Stimulated activated effector memory CD8-positive, alpha-beta T cell treated with anti-CD3 and anti-CD28 coated beads, Interleukin-12 subunit alpha, Interleukin-12 subunit beta, amount 100 ng/mL, for 72 hours (primary cell): ENCODE measurements at regions not wholly inside any gene's neighbourhood (a gene's known extent, or its start where the extent isn't known, plus 50 kb on each side); places are given as distances from the start of the nearest gene placed in this dataset.

Experiments
- ATAC-seq: fragments of 150-1000 bp; cut with Tn5 transposase; 2 replicates; pipeline ENCODE4 v1.10.0; 2021
- DNase-seq, 2 donors: peaks; one replicate each; pipeline ENCODE4 v3.0.0; 2021 to 2022; ENCODE audit warnings: low spot score in 2 of 2
- H3K27ac Mint-ChIP-seq: one replicate; pipeline ENCODE4 v1.8.0; 2022; ENCODE audit warnings: mild to moderate bottlenecking, mixed read lengths
- H3K36me3 Mint-ChIP-seq: one replicate; pipeline ENCODE4 v1.8.0; 2022; ENCODE audit warnings: mild to moderate bottlenecking, mixed read lengths
- H3K4me1 Mint-ChIP-seq: one replicate; pipeline ENCODE4 v1.8.0; 2022; ENCODE audit warnings: mixed read lengths
- H3K4me3 Mint-ChIP-seq: one replicate; pipeline ENCODE4 v1.8.0; 2022; ENCODE audit warnings: mild to moderate bottlenecking, mixed read lengths
- H3K9me3 Mint-ChIP-seq: one replicate; pipeline ENCODE4 v1.8.0; 2022; ENCODE audit warnings: mixed read lengths

DNA sequence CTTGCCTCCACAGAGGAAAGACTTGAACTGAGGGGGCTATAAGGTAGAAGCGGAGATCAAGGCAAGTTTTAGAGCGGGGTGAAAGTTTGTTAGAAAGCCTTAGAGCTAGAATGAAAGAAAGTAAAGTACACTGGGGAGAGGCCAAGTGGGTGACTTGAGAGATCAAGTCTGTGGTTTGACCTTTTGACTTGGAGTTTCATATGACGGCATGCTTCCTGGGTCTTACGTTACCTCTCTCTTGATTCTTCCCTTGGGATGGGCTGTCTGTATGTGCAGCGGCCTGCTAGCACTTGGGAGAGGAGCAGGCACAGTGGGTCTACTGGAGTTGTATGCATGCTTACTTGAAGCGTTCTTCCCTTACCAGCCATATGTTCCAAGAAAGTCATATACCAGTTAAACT lies 1768.5 kb downstream of the PCDH9 start:
- ATAC-seq = no peak
- H3K27ac Mint-ChIP-seq = no peak overlapping the region
- no peaks in the 10 kb centered on the region for H3K36me3 Mint-ChIP-seq
- DNase-seq = no peak
- H3K9me3 Mint-ChIP-seq = peaks cover 17% of the 10 kb centered on the region
- no peak overlapping the region for H3K4me3 Mint-ChIP-seq
- H3K4me1 Mint-ChIP-seq = no peaks in the 10 kb centered on the region

DNA sequence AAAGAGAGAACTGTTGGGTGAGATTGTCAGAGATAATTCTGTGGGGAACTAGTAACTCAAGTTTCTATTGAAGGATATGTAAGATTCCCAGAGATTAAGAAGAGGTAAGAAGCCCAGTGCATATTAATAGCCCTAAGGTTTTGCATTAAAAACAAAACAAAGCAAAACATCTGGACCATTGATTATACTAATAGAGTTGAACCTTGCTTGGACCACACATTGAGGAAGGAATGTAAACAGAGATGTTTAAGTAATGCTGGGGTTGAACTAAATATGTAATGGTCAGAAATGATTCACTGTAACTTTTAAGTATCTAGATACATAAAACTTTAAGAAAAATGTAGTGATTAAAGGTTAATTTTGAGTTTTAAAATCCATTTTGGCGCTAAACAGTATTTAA lies 1770.0 kb downstream of the PCDH9 start:
- DNase-seq = no peak
- H3K9me3 Mint-ChIP-seq = peaks cover 11% of the 10 kb centered on the region

DNA sequence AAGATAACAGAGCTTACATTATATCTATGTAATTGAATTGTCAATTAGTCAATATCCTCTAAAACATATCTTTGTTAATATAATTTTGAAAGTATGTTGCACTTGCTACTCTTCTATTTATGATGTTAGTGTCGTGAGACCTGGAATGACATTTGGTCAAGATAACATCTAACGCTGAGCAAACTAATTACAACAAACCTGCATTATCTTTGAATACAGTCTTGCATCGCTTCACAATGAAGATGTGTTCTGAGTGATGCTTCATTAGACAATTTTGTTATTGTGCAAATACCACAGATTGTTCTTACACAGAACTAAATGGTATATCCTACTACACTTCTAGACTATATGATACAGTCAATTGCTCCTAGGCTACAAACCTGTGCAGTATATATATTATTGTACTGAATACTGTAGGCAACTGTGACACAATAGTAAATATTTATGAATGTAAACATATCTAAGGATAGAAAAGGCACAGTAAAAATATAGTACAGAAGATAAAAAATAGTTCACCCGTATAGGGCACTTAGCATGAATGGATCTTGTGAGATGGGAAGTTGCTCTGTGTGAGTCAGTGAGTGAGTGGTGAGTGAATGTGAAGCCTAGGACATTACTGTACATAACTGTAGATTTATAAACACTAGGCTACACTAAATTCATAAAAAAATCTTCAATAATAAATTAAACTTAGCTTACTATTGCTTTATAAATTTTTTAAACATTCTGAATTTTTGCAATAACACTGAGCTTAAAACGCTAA lies 1773.8 kb downstream of the PCDH9 start:
- no peak for DNase-seq

More for the DNA sequence above, 1770.0 kb downstream of the PCDH9 start:
- H3K27ac Mint-ChIP-seq = no peak overlapping the region
- H3K36me3 Mint-ChIP-seq = no peaks in the 10 kb centered on the region
- H3K4me3 Mint-ChIP-seq = no peak overlapping the region
- ATAC-seq = no peak
- no peaks in the 10 kb centered on the region for H3K4me1 Mint-ChIP-seq

DNA sequence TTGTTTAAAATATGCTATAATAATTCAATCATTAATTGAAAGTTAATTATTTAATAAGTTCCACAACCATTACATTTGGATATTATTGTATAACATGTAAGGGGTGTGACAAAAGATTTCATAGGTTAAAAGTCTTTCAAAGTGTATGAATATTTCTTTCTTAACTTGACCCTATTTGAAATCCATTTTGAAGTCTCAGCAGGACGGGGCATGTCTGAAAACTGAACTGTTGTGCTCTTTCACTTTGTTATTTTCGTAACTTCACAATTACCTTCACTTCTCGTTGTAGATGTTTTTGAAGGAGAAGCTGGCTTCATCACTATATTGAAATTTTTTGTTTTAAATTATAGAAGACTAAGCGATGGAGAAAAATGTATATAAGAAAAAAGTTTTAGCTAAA lies 1775.7 kb downstream of the PCDH9 start:
- no peaks in the 10 kb centered on the region for H3K4me1 Mint-ChIP-seq
- DNase-seq (no peak), ATAC-seq (no peak)
- peaks cover 2% of the 10 kb centered on the region for H3K9me3 Mint-ChIP-seq
- no peaks in the 10 kb centered on the region for H3K36me3 Mint-ChIP-seq
- H3K27ac Mint-ChIP-seq = no peak overlapping the region
- no peak overlapping the region for H3K4me3 Mint-ChIP-seq

More for the DNA sequence above, 1773.8 kb downstream of the PCDH9 start:
- H3K4me1 Mint-ChIP-seq = no peaks in the 10 kb centered on the region
- H3K9me3 Mint-ChIP-seq = peaks cover 5% of the 10 kb centered on the region
- no peak for ATAC-seq
- no peak overlapping the region for H3K4me3 Mint-ChIP-seq
- H3K27ac Mint-ChIP-seq = no peak overlapping the region
- no peaks in the 10 kb centered on the region for H3K36me3 Mint-ChIP-seq

DNA sequence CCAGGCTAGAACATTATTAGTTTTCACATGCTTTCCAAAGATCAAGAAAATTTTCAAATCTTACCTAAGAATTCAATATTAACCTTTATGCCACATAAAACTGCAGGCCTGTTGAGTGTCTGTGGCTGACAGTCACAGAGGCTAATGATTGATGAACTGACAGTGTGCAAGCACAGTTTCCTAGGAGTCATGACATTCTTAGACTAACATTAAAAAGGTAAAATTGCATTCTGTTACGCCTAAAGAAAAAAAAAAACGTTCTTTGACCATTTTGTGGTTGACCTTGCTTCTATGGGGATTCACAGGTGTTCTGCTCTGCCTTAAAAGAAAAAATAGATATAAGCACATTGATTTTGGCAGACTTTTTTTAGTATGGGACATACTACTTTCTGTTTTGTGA lies 1776.2 kb downstream of the PCDH9 start:
- Mint-ChIP-seq H3K27ac (no peak overlapping the region), H3K4me1 (no peaks in the 10 kb centered on the region), H3K4me3 (no peak overlapping the region), H3K9me3 (peaks cover 2% of the 10 kb centered on the region), H3K36me3 (no peaks in the 10 kb centered on the region)
- no peak for DNase-seq
- ATAC-seq = no peak

DNA sequence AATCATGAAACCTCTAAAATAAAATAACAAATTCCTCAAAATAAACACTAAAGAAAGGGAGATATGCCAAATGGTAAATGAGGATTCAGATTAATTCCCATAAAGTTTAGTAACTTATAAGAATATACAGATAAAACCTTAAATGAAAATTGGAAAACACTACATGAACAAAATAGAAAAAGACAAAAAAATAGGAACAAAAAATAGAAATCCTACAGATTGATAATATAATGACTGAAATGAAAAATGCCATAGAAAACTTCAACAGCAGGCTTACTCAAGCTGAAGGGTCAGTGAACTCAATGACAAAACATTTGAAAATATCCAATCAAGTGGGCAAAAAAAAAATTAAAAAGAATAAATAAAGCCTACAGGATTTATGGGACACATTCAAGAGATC lies 1784.8 kb downstream of the PCDH9 start:
- peaks cover 29% of the 10 kb centered on the region for H3K9me3 Mint-ChIP-seq
- H3K4me3 Mint-ChIP-seq = no peak overlapping the region
- H3K27ac Mint-ChIP-seq = no peak overlapping the region
- DNase-seq (no peak), ATAC-seq (no peak)
- no peaks in the 10 kb centered on the region for H3K36me3 Mint-ChIP-seq
- H3K4me1 Mint-ChIP-seq = no peaks in the 10 kb centered on the region

DNA sequence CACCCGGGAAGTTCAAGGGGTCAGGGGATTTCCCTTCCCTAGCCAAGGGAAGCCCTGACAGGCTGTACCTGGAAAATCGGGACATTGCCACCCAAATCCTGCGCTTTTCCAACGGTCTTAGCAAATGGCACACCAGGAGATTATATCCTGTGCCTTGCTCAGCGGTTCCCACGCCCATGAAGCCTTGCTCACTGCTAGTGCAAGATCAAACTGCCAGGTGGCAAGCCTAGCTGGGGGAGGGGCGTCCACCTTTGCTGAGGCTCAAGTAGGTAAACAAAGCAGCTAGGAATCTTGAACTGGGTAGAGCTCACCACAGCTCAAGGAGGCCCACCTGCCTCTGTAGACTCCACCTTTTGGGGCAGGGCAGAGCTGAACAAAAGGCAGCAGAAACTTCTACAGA lies 1794.5 kb downstream of the PCDH9 start:
- H3K4me1 Mint-ChIP-seq = no peaks in the 10 kb centered on the region
- H3K27ac Mint-ChIP-seq = no peak overlapping the region
- H3K9me3 Mint-ChIP-seq = peaks cover 17% of the 10 kb centered on the region
- no peaks in the 10 kb centered on the region for H3K36me3 Mint-ChIP-seq
- DNase-seq (no peak), ATAC-seq (no peak)
- no peak overlapping the region for H3K4me3 Mint-ChIP-seq

DNA sequence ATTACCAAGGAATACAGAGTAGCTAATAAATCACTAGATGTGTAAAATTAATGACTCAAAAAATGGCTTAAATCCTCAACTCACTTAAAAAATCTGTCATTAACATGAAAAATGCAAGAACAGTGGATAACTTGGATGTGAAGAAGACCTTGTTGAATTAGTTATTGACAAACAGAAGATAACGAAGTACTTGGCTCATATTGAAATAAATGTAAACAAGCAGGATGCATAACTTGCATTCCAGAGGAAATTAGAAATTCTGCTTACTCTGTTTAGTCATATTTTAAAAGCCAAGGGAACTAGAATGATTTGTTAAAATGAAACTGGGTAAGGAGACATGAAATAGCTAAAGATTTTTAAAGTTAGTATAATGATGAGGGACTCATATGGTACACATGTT lies 1812.2 kb downstream of the PCDH9 start:
- H3K36me3 Mint-ChIP-seq = no peaks in the 10 kb centered on the region
- ATAC-seq (no peak), DNase-seq (no peak)
- H3K9me3 Mint-ChIP-seq = peaks cover 9% of the 10 kb centered on the region
- H3K27ac Mint-ChIP-seq = no peak overlapping the region
- H3K4me1 Mint-ChIP-seq = no peaks in the 10 kb centered on the region
- no peak overlapping the region for H3K4me3 Mint-ChIP-seq

DNA sequence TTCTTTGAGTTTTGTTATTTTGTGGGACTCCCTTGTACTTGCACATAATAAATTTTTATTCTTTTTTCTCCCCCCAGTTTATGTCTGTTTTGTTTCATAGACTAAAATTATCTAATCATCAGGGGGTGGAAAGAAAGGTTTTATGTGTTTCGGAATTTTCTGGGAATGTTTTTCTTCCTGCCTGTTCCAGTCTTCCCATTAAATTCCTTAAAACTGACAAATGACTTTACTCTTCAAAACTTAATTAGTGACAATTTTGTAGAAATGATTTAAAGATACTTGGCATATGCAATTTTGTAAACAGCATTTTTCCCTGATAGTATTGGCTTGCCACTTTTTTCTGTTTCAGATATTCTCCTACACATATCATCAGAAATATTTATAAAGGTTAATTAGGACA lies 1813.4 kb downstream of the PCDH9 start:
- Mint-ChIP-seq H3K9me3 (peaks cover 11% of the 10 kb centered on the region), H3K36me3 (no peaks in the 10 kb centered on the region), H3K27ac (no peak overlapping the region), H3K4me1 (no peaks in the 10 kb centered on the region), H3K4me3 (no peak overlapping the region)
- ATAC-seq = no peak
- DNase-seq = no peak

DNA sequence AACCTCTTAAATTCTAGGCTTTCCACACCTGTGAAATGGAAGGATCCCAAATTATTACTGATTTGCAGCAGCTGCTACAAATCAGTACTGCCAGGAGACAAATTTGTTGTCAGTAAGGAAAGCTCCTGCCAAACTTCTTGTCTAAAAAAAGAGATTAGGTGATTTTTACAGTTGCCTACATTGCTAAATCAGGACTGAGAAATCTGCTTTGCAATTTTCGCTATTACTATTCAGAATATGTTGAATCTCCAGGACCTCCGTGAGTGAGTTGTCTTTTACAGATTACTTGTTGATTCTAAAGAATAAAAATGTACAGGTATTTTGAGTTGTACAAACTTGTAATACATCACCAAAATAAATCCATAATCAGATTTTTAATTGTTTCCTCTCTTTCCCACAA lies 1815.9 kb downstream of the PCDH9 start:
- DNase-seq = no peak
- no peak overlapping the region for H3K27ac Mint-ChIP-seq
- no peak for ATAC-seq
- H3K4me1 Mint-ChIP-seq = no peaks in the 10 kb centered on the region
- no peak overlapping the region for H3K4me3 Mint-ChIP-seq
- H3K9me3 Mint-ChIP-seq = peaks cover 16% of the 10 kb centered on the region
- H3K36me3 Mint-ChIP-seq = no peaks in the 10 kb centered on the region

DNA sequence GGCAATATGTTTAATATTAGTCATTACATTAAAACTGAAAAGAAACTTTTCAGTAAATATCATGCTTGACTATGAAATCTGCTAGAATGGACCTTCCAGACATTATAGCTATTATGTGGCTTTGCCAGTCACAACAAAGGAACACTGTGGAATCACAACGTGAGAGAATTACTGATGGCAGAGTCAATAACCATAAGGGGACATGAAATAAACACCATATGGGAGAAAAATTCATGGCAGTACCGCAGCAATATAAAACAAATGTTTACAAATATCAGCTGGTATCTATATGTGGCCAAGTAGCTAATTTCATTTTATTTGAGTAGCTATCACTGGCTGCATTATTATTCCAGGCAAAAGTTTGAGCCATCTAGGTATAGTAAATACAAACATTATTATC lies 1818.6 kb downstream of the PCDH9 start:
- no peak for ATAC-seq
- no peak for DNase-seq
- Mint-ChIP-seq H3K9me3 (peaks cover 13% of the 10 kb centered on the region), H3K4me3 (no peak overlapping the region), H3K27ac (no peak overlapping the region), H3K4me1 (no peaks in the 10 kb centered on the region), H3K36me3 (no peaks in the 10 kb centered on the region)

DNA sequence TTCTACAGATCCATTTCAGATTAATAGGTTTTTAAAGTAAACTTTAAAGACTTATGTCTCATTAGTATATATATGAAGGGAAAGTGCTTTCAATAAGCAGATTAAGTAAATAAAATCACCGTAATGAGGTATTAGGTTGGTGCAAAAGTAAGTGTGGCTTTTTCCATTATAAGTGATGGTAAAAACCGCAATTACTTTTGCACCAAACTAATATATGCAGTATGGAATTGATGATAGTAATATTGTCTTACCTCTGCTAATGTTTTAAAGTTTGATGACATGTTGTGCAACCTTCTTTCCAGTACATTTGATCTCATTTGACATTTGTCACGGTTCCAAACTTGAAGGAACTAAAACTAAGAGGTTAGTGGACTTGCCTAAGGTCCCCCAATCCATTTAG lies 1819.3 kb downstream of the PCDH9 start:
- Mint-ChIP-seq H3K9me3 (peaks cover 13% of the 10 kb centered on the region), H3K27ac (no peak overlapping the region), H3K4me3 (no peak overlapping the region), H3K36me3 (no peaks in the 10 kb centered on the region), H3K4me1 (no peaks in the 10 kb centered on the region)
- DNase-seq = no peak
- ATAC-seq = no peak

DNA sequence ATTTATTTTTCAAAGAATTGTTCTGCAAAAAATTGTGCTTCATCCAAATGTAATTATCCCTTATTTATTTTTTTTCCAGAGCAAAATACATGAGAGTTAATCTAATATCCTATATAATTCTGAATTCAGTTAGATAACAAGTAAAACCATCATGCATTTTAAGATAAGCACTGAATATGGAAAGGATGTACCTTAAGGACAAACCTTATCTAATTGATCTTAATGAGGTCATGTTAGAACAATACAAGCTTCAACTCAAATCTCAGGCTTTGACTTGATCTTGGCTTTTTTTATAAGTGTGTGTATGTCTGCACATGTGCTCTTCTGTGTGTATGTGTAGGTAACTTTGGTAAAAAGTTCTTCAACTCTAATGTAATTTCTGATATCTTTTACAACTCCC lies 1828.8 kb downstream of the PCDH9 start:
- Mint-ChIP-seq H3K4me3 (no peak overlapping the region), H3K4me1 (no peaks in the 10 kb centered on the region), H3K9me3 (peaks cover 7% of the 10 kb centered on the region), H3K36me3 (no peaks in the 10 kb centered on the region), H3K27ac (no peak overlapping the region)
- no peak for DNase-seq
- no peak for ATAC-seq

DNA sequence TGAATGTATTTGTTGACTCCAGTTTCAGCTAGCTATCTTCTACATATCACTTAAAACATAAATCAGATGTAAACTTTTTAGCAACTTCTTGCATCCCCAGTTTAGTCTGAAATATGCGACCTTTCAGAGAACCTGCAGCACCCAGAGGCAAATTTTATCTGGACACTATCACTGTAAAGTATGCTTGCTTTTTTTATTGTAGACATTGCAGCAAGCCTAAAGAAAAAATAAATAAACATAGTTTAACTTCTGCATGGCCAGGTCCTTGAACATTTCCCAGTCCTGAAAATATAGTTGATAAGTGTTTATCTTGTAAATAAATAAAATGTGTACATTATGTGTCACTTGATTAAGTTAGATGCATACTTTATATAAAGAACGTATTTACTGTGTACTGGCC lies 1829.4 kb downstream of the PCDH9 start:
- no peak overlapping the region for H3K27ac Mint-ChIP-seq
- DNase-seq = no peak
- no peak for ATAC-seq
- no peaks in the 10 kb centered on the region for H3K36me3 Mint-ChIP-seq
- peaks cover 7% of the 10 kb centered on the region for H3K9me3 Mint-ChIP-seq
- no peak overlapping the region for H3K4me3 Mint-ChIP-seq
- no peaks in the 10 kb centered on the region for H3K4me1 Mint-ChIP-seq

DNA sequence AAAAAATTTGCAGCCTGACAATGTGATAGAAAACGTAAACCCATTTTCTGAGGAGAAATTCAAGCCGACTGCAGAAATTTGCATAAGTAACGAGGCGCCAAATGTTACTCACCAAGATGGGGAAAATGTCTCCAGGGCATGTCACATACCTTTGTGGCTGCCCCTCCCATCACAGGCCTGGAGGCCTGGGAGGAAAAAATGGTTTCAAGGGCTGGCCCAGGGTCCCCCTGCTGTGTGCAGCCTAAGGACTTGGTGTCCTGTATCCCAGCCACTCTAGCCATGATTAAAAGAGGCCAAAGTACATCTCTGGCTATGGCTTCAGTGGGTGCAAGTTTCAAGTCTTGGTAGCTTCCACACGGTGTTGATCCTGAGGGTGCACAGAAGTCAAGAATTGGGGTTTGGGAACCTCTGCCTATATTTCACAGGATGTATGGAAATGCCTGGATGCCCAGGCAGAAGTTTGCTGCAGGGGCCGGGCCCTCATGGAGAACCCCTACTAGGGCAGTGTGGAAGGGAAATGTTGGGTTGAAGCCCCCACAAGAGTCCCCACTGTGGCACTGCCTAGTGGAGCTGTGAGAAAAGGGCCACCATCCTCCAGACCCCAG lies 1842.3 kb downstream of the PCDH9 start:
- Mint-ChIP-seq H3K4me3 (no peak overlapping the region), H3K27ac (no peak overlapping the region), H3K36me3 (peaks cover 6% of the 10 kb centered on the region), H3K4me1 (no peaks in the 10 kb centered on the region), H3K9me3 (peaks cover 24% of the 10 kb centered on the region)
- no peak for DNase-seq
- ATAC-seq = no peak

DNA sequence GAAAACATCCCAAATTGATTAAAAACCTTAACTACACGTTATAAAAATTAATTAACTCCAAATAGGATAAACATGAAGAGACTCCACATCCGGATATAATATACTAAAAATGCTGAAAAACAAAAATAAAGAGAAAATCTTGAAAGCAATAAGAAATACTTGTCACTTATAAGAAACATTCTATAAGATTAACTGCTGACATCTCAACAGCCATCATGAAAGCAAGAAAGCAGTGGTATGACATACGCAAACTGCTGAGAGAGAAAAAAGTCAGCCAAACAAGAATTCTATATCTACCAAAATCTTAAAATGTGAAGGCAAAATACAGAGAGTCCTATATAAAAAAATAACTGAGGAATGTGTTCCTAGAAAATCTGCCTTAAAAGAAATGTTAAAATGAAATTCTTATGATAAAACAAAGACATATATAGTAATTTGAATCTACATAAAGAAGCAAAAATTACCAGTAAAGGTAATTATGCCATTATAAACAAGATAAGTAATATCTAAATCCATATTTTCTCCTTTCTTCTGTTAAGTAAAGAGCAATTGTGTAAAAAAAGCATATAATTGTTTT lies 1851.1 kb downstream of the PCDH9 start:
- no peaks in the 10 kb centered on the region for H3K4me1 Mint-ChIP-seq
- no peak overlapping the region for H3K4me3 Mint-ChIP-seq
- H3K27ac Mint-ChIP-seq = no peak overlapping the region
- H3K9me3 Mint-ChIP-seq = peaks cover 16% of the 10 kb centered on the region
- H3K36me3 Mint-ChIP-seq = no peaks in the 10 kb centered on the region
- ATAC-seq (no peak), DNase-seq (no peak)
